Brain microvascular endothelial cell (primary cell): ENCODE measurements at regions not wholly inside any gene's neighbourhood (a gene's known extent, or its start where the extent isn't known, plus 50 kb on each side); places are given as distances from the start of the nearest gene placed in this dataset.

Experiments used
- DNase-seq: peaks from one replicate; pipeline ENCODE4 v3.0.0-alpha.2; 2020
- H3K27ac ChIP-seq: fragments of 250-450 bp; sonication (Bioruptor Pico); 2 replicates; pipeline ENCODE4 v1.5.1; 2020; ENCODE audit warnings: mild to moderate bottlenecking, moderate library complexity
- H3K27me3 ChIP-seq: fragments of 250-450 bp; sonication (Bioruptor Pico); replicated peaks from 2 replicates; pipeline ENCODE4 v1.5.1; 2020; ENCODE audit warnings: mild to moderate bottlenecking
- H3K36me3 ChIP-seq: fragments of 250-450 bp; sonication (Bioruptor Pico); replicated peaks from 2 replicates; pipeline ENCODE4 v1.5.1; 2020; ENCODE audit warnings: mild to moderate bottlenecking
- H3K4me3 ChIP-seq: 2 replicates; pipeline ENCODE4 v1.5.1; 2011; ENCODE audit warnings: low read depth, mild to moderate bottlenecking, control low read depth, low read length, moderate library complexity
- CTCF ChIP-seq: IDR thresholded peaks from 2 replicates; pipeline ENCODE4 v1.5.1; 2011; ENCODE audit warnings: low read depth, mild to moderate bottlenecking, moderate library complexity, low read length, control low read depth, inconsistent platforms; ENCODE audit errors: missing control alignments
- in situ Hi-C: cut with HindIII; loops from 2 replicates; pipeline ENCODE4 v1.10.0; 2017; ENCODE audit warnings: low sequenced_read_pairs, low pct_ligation_motif_present

- in situ Hi-C loops: no loop called here
These were observed 280.1 kb downstream of the NR2F1-AS1 start for GRCh38 chr5:93300945-93301344.

GRCh38 chr5:93300309-93300923 lies 280.6 kb downstream of the NR2F1-AS1 start:
- TF ChIP-seq CTCF: no peak
- in situ Hi-C loops: no loop called here
- H3K27ac ChIP-seq: no peak overlapping the region

More at GRCh38 chr5:93300945-93301344, 280.1 kb downstream of the NR2F1-AS1 start:
- no peaks in the 10 kb centered on the region for H3K27me3 ChIP-seq
- no peak overlapping the region for H3K4me3 ChIP-seq
- no peaks in the 10 kb centered on the region for H3K36me3 ChIP-seq
- TF ChIP-seq CTCF: no peak
- no peak for DNase-seq
- no peak overlapping the region for H3K27ac ChIP-seq

GRCh38 chr5:93299681-93300308 lies 281.2 kb downstream of the NR2F1-AS1 start:
- TF ChIP-seq CTCF: no peak
- no peak overlapping the region for H3K27ac ChIP-seq
- DNase-seq: no peak
- H3K36me3 ChIP-seq: no peaks in the 10 kb centered on the region
- H3K27me3 ChIP-seq: no peaks in the 10 kb centered on the region
- in situ Hi-C loops: no loop called here
- no peak overlapping the region for H3K4me3 ChIP-seq

More at GRCh38 chr5:93300309-93300923, 280.6 kb downstream of the NR2F1-AS1 start:
- Histone ChIP-seq H3K4me3 (no peak overlapping the region), H3K27me3 (no peaks in the 10 kb centered on the region), H3K36me3 (no peaks in the 10 kb centered on the region)
- no peak for DNase-seq

GRCh38 chr5:93297116-93297515 lies 283.9 kb downstream of the NR2F1-AS1 start:
- no peak for DNase-seq
- Histone ChIP-seq H3K36me3 (no peaks in the 10 kb centered on the region), H3K4me3 (no peak overlapping the region), H3K27ac (no peak overlapping the region), H3K27me3 (no peaks in the 10 kb centered on the region)
- TF ChIP-seq CTCF: no peak
- in situ Hi-C loops: no loop called here

GRCh38 chr5:93296338-93296737 lies 284.7 kb downstream of the NR2F1-AS1 start:
- H3K4me3 ChIP-seq: no peak overlapping the region
- no peak for DNase-seq
- H3K27me3 ChIP-seq: no peaks in the 10 kb centered on the region
- no peak for TF ChIP-seq CTCF
- no peak overlapping the region for H3K27ac ChIP-seq
- no peaks in the 10 kb centered on the region for H3K36me3 ChIP-seq
- in situ Hi-C loops: no loop called here
